Thoracic aorta (tissue), 2 donors: ENCODE measurements at regions not wholly inside any gene's neighbourhood (a gene's known extent, or its start where the extent isn't known, plus 50 kb on each side); places are given as distances from the start of the nearest gene placed in this dataset.

Source experiments
- ATAC-seq: fragments of 150-250 bp; one replicate; pipeline ENCODE4 v1.8.0; 2017; ENCODE audit warnings: low read depth; ENCODE audit not compliant: insufficient number of reproducible peaks, low FRiP score
- DNase-seq: peaks from one replicate; pipeline ENCODE4 v3.0.0-alpha.2; 2020; ENCODE audit warnings: low spot score
- H3K27ac ChIP-seq, 2 donors: fragments of 200-600 bp; sonication (generic); 1 replicate in 1 of 2; 2 replicates in 1 of 2; pipeline ENCODE4 v1.5.1; 2016; ENCODE audit warnings: mild to moderate bottlenecking in 2 of 2, moderate library complexity in 2 of 2
- H3K27me3 ChIP-seq: fragments of 200-600 bp; sonication (generic); replicated peaks from 2 replicates; pipeline ENCODE4 v1.6.0; 2016; ENCODE audit warnings: mild to moderate bottlenecking; ENCODE audit not compliant: insufficient read depth
- H3K36me3 ChIP-seq: fragments of 200-600 bp; sonication (generic); one replicate; pipeline ENCODE4 v1.5.1; 2016
- H3K4me1 ChIP-seq, 2 donors: fragments of 200-600 bp; sonication (generic); 1 replicate in 1 of 2; 2 replicates in 1 of 2; pipeline versions ENCODE4 v1.5.1 to v1.6.0; 2016; ENCODE audit warnings: low read depth in 2 of 2, mild to moderate bottlenecking in 1 of 2; ENCODE audit not compliant: control insufficient read depth in 1 of 2
- H3K4me3 ChIP-seq: fragments of 200-600 bp; sonication (generic); 2 replicates; pipeline ENCODE4 v1.5.1; 2016; ENCODE audit warnings: mild to moderate bottlenecking
- H3K9me3 ChIP-seq: fragments of 200-600 bp; sonication (generic); 2 replicates; pipeline ENCODE4 v1.5.1; 2016
- TF ChIP-seq, protein P1 (sequence below): fragments of 200-600 bp; sonication (generic); IDR thresholded peaks from one replicate; pipeline ENCODE4 v1.5.1; 2019; ENCODE audit warnings: antibody characterized with exemption

- H3K27me3 ChIP-seq, result peaks cover 5% of the 10 kb centered on the region
- peak overlapping the region; percentile 66 for H3K4me3 ChIP-seq
- no peak overlapping the region for H3K27ac ChIP-seq
- no peaks in the 10 kb centered on the region for H3K36me3 ChIP-seq
- TF ChIP-seq, protein P1, sequence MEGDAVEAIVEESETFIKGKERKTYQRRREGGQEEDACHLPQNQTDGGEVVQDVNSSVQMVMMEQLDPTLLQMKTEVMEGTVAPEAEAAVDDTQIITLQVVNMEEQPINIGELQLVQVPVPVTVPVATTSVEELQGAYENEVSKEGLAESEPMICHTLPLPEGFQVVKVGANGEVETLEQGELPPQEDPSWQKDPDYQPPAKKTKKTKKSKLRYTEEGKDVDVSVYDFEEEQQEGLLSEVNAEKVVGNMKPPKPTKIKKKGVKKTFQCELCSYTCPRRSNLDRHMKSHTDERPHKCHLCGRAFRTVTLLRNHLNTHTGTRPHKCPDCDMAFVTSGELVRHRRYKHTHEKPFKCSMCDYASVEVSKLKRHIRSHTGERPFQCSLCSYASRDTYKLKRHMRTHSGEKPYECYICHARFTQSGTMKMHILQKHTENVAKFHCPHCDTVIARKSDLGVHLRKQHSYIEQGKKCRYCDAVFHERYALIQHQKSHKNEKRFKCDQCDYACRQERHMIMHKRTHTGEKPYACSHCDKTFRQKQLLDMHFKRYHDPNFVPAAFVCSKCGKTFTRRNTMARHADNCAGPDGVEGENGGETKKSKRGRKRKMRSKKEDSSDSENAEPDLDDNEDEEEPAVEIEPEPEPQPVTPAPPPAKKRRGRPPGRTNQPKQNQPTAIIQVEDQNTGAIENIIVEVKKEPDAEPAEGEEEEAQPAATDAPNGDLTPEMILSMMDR, result no peak
- ATAC-seq (no peak), DNase-seq (no peak)
- no peaks in the 10 kb centered on the region for H3K4me1 ChIP-seq
- H3K9me3 ChIP-seq, result no peaks in the 10 kb centered on the region
Measured at GRCh38 chr2:238790833-238791230, 57.1 kb upstream of the TWIST2 start.

DNA sequence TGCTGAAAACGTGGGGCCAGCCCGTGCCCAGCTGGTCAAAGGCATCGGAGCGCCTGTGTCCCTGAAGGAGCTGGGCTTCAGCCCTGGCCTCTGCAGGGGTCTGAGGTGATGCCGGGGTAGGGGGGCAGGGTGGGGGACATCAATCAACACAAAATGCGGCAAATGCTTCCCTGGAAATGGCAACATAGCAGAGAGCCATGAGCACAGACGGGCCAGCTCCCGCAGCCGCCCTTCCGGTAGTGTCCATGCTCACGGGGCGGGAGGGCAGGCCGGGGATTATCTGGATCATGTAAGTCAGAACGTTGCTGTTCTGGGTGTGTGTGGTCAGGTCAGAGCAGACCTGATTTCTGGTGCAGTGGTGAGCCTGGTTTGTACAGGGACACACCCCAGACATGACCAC lies 56.5 kb upstream of the TWIST2 start:
- Histone ChIP-seq H3K27me3 (peaks cover 5% of the 10 kb centered on the region), H3K4me1 (no peaks in the 10 kb centered on the region), H3K9me3 (no peaks in the 10 kb centered on the region), H3K4me3 (peak overlapping the region; percentile 66), H3K36me3 (no peaks in the 10 kb centered on the region), H3K27ac (no peak overlapping the region)
- TF ChIP-seq, protein P1, result no peak
- no peak for DNase-seq
- no peak for ATAC-seq

GRCh38 chr2:238793306-238793705 lies 54.6 kb upstream of the TWIST2 start:
- H3K36me3 ChIP-seq, result no peaks in the 10 kb centered on the region
- H3K4me3 ChIP-seq, result no peak overlapping the region
- TF ChIP-seq, protein P1, result no peak
- H3K27ac ChIP-seq, result no peak overlapping the region
- no peaks in the 10 kb centered on the region for H3K9me3 ChIP-seq
- peaks cover 5% of the 10 kb centered on the region for H3K27me3 ChIP-seq
- no peaks in the 10 kb centered on the region for H3K4me1 ChIP-seq
- no peak for ATAC-seq
- no peak for DNase-seq

DNA sequence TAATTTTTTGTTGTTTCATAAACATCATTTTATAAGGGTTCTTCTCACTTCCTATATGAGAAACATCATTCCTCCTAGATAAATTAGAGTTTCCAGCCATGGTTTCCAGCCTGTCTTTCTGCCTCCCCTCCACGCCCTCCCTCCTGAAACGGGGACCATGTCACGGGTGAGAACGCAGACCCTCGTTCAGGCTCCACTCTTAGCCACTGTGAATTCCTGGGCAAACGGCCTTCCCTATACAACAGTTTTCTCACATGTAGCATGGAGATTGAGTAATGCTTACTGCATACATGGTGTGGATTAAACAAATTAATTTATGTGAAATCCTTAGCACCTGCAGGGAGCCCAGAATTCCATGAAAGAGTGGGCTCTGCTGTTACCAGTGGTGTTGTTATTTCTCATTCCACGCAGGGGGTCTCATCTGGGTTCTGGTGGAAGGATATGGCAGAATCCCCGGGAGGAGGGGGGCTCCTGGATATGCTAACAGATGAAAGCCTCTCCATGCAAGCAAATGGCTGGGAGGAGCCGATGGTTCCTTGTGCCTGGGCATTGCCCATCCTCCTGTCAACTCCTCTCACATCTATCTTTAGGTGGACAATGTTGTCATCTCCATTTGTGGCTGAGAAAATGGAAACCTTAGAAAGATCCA lies 54.0 kb upstream of the TWIST2 start:
- TF ChIP-seq, protein P1, result no peak
- no peak for ATAC-seq

GRCh38 chr2:238796223-238796885 lies 51.5 kb upstream of the TWIST2 start:
- Histone ChIP-seq H3K27ac (no peak overlapping the region), H3K4me3 (no peak overlapping the region), H3K4me1 (no peaks in the 10 kb centered on the region), H3K36me3 (no peaks in the 10 kb centered on the region), H3K9me3 (no peaks in the 10 kb centered on the region), H3K27me3 (no peaks in the 10 kb centered on the region)
- TF ChIP-seq, protein P1, result no peak
- DNase-seq, result no peak
- no peak for ATAC-seq

More for the DNA sequence above, 54.0 kb upstream of the TWIST2 start:
- H3K36me3 ChIP-seq, result no peaks in the 10 kb centered on the region
- H3K27me3 ChIP-seq, result peaks cover 5% of the 10 kb centered on the region
- DNase-seq, result no peak
- H3K4me1 ChIP-seq, result no peaks in the 10 kb centered on the region
- no peak overlapping the region for H3K27ac ChIP-seq
- H3K4me3 ChIP-seq, result no peak overlapping the region
- H3K9me3 ChIP-seq, result no peaks in the 10 kb centered on the region
